Endometrial microvascular endothelial cells (primary cell): ENCODE measurements at regions not wholly inside any gene's neighbourhood (a gene's known extent, or its start where the extent isn't known, plus 50 kb on each side); places are given as distances from the start of the nearest gene placed in this dataset.
"Not testable (repeated sequence)": the region's sequence is repeated elsewhere in the genome, so short reads cannot be mapped to it uniquely, and the experiment has no call there.

Source experiments
- in situ Hi-C: cut with HindIII; loops from 2 replicates; pipeline ENCODE4 v1.10.0; 2017; ENCODE audit warnings: low sequenced_read_pairs, low pct_unique_long_range_greater_than_20kb; ENCODE audit errors: inconsistent ontology term

GRCh38 chr14:81982046-81982445, 448.4 kb upstream of the SEL1L start:
- in situ Hi-C loops: no loop called here

DNA sequence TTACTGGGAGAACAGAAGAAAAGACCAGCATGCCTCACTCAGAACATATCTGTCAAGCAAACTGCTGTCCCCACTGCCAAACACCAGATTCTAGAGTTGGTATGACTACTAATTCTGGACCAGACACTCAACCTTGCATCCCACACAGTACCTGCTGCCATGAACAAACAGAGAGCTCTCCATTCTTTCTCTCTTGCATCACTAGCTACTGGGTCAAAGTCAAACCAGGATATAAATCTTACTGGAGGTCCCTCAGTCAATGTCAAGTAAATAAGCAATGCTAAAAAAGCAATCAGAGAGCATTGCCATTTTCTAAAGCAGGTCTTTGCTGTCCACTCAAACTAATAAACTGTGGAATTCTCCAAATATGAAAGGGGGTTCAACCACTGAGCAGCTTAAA, 452.4 kb upstream of the SEL1L start:
- in situ Hi-C loops: no loop called here

- in situ Hi-C loops: no loop called here
Observed at GRCh38 chr14:81989211-81989610, 455.6 kb upstream of the SEL1L start.

DNA sequence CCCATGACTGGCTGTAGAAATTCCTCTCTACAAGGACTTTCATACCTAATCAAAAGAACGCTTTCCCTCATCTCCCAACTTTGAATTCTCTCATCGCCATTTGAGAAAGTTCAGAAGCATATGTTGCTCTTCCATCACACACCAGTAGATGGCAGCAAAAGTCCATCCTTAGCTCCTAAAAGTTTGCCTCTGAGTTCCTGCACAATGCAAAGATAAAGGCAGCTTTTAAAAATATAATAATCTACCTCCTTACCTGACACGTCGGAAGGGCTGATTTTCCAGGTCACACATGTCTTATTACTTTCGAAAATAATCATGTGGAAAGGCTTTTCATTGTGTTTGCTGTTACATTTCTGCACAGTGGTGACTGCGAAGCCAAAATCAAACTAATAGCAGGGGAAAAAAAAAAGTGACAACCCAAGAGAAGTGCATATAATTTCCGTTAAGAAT, 456.7 kb upstream of the SEL1L start:
- in situ Hi-C loops: no loop called here

DNA sequence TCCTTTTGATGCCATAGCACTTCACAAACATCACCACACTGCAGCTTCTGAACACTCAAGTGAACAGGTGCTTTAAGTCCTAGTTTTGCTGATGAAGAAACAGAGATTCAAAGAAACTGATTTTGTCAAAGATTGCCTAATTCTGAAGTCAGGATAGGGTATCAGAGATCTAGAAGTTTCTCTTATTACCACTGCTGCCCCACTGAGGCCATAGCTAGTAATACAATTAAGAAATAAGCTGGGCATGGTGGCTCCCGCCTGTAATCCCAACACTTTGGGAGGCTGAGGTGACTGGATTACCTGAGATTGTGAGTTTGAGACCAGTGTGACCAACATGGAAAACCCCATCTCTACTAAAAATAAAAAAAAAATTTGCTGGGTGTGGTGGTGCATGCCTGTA, 458.3 kb upstream of the SEL1L start:
- in situ Hi-C loops: no loop called here

DNA sequence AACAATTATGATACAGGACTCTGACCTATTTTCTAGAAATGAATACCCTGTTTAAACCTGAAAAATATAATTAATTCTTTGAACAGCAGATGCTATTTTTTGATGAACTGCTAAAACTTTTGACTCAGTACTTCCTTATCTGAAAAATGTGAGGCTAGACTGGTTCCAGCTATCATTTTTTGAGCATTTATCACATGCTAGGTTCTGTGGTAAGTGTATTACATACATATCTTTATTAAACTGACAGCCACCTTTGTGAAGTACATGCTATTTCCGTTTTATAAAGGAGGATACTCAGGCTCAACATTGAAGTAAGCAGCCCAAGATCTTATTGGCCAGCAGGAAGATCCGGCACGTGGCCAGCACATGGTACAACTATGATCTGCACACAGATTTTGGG, 459.8 kb upstream of the SEL1L start:
- in situ Hi-C loops: no loop called here

- in situ Hi-C loops: no loop called here
Observed at GRCh38 chr14:82003426-82003825, 469.8 kb upstream of the SEL1L start.

DNA sequence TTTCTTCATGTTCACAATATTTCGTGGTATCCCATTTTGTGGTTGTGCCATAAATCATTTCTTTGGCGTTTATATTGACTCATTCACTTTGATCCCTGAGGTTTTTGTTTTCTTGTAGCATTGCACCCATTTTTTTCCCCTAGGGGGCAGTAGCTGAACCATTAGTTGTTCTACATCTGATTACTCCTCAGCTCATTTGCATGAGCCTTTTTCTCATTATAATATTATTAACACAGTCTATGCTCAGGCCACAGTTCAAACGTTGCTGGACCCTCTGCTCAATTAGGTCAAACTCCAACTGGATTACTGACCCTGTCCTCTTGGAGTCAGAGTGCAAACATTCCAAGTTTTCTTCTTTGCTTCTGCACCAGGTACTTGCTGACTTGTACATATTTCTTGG, 475.4 kb upstream of the SEL1L start:
- in situ Hi-C loops: no loop called here

DNA sequence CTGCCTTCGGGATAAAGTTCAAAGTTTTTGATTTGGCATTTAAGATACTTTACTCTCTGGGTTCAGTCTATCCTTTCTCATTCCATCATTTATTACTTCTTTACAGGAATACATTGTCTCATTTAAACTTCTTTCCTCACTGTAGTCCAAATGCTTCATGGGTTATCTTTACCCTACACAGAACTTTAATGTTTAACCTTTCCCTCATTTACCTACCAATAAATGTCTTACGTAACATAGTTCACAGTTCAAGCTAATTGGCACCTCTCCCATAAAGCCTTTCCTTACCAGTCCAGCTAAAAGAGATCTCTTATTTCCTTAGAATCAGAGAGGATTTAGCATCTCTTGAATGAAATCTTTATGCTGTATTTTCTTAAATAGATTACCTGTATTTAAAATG, 476.3 kb upstream of the SEL1L start:
- in situ Hi-C loops: no loop called here

DNA sequence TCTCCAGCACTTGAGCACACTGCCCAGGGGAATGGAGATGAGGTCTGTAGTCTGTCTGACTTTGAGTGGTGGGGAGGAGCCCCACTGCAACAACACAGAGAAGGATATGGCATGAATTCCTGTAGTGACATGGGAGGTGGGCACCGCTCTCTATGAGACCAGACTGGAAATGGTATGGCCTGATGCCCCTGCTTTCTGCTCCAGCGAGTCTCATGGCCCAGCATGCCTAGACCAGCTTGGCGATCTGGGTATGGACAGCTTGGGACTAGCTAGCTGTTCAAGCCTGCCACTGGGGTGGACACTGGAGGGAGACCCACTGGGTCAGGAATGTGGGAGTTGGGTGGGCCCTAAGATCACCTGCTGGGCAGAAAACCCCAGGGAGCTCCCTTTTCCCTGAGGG, 477.8 kb upstream of the SEL1L start:
- in situ Hi-C loops: no loop called here

GRCh38 chr14:82029038-82029437, 495.4 kb upstream of the SEL1L start:
- in situ Hi-C loops: no loop called here

GRCh38 chr14:82035397-82035796, 501.7 kb upstream of the SEL1L start:
- in situ Hi-C loops: no loop called here

GRCh38 chr14:82038066-82038465, 504.4 kb upstream of the SEL1L start:
- in situ Hi-C loops: not testable (repeated sequence)

GRCh38 chr14:82045339-82045738, 511.7 kb upstream of the SEL1L start:
- in situ Hi-C loops: no loop called here

DNA sequence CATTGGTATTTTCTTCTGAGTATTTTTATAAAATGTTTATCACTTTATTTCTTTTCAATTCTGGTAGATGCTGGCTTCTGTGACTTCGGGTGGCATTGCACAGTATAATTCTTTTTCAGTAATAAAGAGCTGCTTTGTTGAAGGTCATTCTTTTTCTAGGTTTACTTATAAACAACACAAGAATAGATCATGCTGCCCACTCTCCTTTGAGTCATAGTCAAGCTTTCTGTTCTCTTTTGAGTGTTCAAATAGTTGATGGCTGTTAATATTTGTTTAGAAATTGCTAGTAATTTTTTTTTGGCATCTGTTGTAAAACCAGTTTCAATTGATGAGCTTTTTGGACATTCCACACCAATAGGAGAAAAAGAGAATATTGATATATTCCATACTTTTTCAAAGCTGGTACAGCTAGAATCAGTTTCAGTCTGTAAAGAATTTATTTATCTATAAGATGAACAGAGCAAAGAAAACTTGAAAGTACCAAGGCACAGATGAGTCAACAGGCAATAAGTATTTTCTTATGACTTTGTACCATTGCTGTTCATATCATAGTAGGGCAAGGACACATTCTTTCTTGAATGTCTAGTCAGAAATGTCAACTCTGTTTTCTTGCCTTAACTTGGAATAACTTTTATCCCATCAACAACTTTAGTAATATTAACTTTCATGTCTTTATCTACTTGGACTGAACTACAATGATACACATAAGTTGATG, 513.0 kb upstream of the SEL1L start:
- in situ Hi-C loops: no loop called here

GRCh38 chr14:82047777-82048470, 514.3 kb upstream of the SEL1L start:
- in situ Hi-C loops: no loop called here

DNA sequence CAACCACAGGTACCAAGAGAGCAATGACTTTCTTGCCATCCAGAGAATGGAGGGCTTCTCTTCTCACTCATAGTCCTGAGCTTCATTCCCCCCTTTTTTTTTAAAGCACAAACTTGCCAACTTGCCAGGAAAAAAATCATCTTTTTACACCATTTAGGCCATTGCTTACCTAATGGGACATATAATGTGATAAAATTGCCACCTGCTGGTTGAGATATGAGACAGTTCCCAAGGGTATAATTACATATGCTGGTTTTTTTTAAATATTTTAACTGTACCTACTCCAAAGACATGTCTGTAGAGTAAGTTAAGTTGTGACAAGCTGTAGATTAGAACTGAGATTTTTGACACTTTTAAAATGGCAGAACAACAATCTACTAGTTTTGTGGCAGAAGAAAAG, 519.1 kb upstream of the SEL1L start:
- in situ Hi-C loops: no loop called here

DNA sequence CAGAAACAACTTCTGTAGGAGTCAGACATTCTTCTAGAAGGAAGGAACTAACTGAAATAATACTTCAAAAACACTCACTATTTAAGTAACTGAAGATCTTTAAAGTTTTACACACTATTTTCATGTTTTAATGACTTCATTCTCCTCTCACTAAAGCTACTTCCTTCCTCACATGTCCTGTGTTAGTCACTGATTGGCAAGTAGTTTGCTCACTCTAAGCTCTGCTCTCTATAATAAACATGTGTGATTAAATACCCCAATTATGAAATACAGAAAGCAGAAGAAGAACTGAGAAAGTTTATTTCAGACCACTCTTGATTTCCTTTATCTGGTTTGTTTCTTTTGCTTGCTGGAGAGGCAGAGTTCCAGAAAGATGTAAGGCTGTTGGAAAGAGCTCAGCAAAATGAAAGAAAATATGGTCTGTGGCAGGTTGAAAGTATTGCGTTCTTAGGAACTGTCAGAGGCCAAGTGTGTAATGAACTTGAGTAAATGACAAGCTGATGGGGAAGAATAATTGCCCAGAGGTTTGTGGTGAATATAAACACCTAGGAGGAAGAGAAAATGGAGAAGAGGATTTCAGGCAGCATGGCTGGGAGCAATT, 522.0 kb upstream of the SEL1L start:
- in situ Hi-C loops: no loop called here

- in situ Hi-C loops: no loop called here
Observed at GRCh38 chr14:82060219-82060618, 526.6 kb upstream of the SEL1L start.

GRCh38 chr14:82067221-82067875, 533.7 kb upstream of the SEL1L start:
- in situ Hi-C loops: no loop called here
